Ishikawa (cell line): ENCODE measurements at regions not wholly inside any gene's neighbourhood (a gene's known extent, or its start where the extent isn't known, plus 50 kb on each side); places are given as distances from the start of the nearest gene placed in this dataset.

Source experiments
- CEBPB ChIP-seq: IDR thresholded peaks from 2 replicates; pipeline ENCODE4 v1.6.1; 2012
- CREB1 ChIP-seq: IDR thresholded peaks from 2 replicates; pipeline ENCODE4 v1.6.1; 2012; ENCODE audit warnings: low read depth
- EGR1 ChIP-seq: IDR thresholded peaks from 2 replicates; pipeline ENCODE4 v1.6.1; 2012
- EP300 ChIP-seq: IDR thresholded peaks from 2 replicates; pipeline ENCODE4 v1.6.1; 2012; ENCODE audit warnings: borderline replicate concordance
- FOXM1 ChIP-seq: IDR thresholded peaks from 2 replicates; pipeline ENCODE4 v1.6.1; 2012; ENCODE audit warnings: low read depth, borderline replicate concordance
- NFIC ChIP-seq: IDR thresholded peaks from 2 replicates; pipeline ENCODE4 v1.6.1; 2012
- RAD21 ChIP-seq: IDR thresholded peaks from 2 replicates; pipeline ENCODE4 v1.6.1; 2012; ENCODE audit warnings: low read depth
- TAF1 ChIP-seq: IDR thresholded peaks from 2 replicates; pipeline ENCODE4 v1.6.1; 2012; ENCODE audit warnings: low read depth, mild to moderate bottlenecking
- TCF12 ChIP-seq: IDR thresholded peaks from 2 replicates; pipeline ENCODE4 v1.6.1; 2012; ENCODE audit warnings: low read depth
- TEAD4 ChIP-seq: IDR thresholded peaks from 2 replicates; pipeline ENCODE4 v1.6.1; 2012
- USF1 ChIP-seq: IDR thresholded peaks from 2 replicates; pipeline ENCODE4 v1.6.1; 2012
- YY1 ChIP-seq: IDR thresholded peaks from 2 replicates; pipeline ENCODE4 v1.6.1; 2012; ENCODE audit warnings: low read depth
- ZBTB7A ChIP-seq: IDR thresholded peaks from 2 replicates; pipeline ENCODE4 v1.6.1; 2012; ENCODE audit warnings: low read depth
- TF ChIP-seq, protein P1 (sequence below): IDR thresholded peaks from 2 replicates; pipeline ENCODE4 v1.6.1; 2012
- TF ChIP-seq, protein P2 (sequence below): IDR thresholded peaks from 2 replicates; pipeline ENCODE4 v1.6.1; 2012; ENCODE audit warnings: low read depth, mild to moderate bottlenecking

- TF ChIP-seq EP300, result no peak
- no peak for TF ChIP-seq NFIC
- TF ChIP-seq, protein P1, sequence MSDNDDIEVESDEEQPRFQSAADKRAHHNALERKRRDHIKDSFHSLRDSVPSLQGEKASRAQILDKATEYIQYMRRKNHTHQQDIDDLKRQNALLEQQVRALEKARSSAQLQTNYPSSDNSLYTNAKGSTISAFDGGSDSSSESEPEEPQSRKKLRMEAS, result no peak
- no peak for TF ChIP-seq TEAD4
- TF ChIP-seq CEBPB, result no peak
- no peak for TF ChIP-seq TAF1
- TF ChIP-seq RAD21, result no peak
- TF ChIP-seq CREB1, result no peak
- TF ChIP-seq ZBTB7A, result no peak
- no peak for TF ChIP-seq EGR1
- TF ChIP-seq YY1, result no peak
- no peak for TF ChIP-seq FOXM1
- TF ChIP-seq TCF12, result no peak
- TF ChIP-seq USF1, result no peak
These were observed 73.7 kb upstream of the PRR5 start for GRCh38 chr22:44628273-44628672.

- TF ChIP-seq FOXM1, result no peak
- TF ChIP-seq, protein P1, result no peak
- TF ChIP-seq ZBTB7A, result no peak
- no peak for TF ChIP-seq EGR1
- no peak for TF ChIP-seq TEAD4
- TF ChIP-seq RAD21, result no peak
- TF ChIP-seq NFIC, result no peak
- no peak for TF ChIP-seq USF1
- no peak for TF ChIP-seq TAF1
- TF ChIP-seq CEBPB, result no peak
- no peak for TF ChIP-seq YY1
- TF ChIP-seq, protein P2, sequence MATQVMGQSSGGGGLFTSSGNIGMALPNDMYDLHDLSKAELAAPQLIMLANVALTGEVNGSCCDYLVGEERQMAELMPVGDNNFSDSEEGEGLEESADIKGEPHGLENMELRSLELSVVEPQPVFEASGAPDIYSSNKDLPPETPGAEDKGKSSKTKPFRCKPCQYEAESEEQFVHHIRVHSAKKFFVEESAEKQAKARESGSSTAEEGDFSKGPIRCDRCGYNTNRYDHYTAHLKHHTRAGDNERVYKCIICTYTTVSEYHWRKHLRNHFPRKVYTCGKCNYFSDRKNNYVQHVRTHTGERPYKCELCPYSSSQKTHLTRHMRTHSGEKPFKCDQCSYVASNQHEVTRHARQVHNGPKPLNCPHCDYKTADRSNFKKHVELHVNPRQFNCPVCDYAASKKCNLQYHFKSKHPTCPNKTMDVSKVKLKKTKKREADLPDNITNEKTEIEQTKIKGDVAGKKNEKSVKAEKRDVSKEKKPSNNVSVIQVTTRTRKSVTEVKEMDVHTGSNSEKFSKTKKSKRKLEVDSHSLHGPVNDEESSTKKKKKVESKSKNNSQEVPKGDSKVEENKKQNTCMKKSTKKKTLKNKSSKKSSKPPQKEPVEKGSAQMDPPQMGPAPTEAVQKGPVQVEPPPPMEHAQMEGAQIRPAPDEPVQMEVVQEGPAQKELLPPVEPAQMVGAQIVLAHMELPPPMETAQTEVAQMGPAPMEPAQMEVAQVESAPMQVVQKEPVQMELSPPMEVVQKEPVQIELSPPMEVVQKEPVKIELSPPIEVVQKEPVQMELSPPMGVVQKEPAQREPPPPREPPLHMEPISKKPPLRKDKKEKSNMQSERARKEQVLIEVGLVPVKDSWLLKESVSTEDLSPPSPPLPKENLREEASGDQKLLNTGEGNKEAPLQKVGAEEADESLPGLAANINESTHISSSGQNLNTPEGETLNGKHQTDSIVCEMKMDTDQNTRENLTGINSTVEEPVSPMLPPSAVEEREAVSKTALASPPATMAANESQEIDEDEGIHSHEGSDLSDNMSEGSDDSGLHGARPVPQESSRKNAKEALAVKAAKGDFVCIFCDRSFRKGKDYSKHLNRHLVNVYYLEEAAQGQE, result no peak
- TF ChIP-seq CREB1, result no peak
- no peak for TF ChIP-seq EP300
- no peak for TF ChIP-seq TCF12
These were observed 74.4 kb upstream of the PRR5 start for GRCh38 chr22:44627521-44628139.

DNA sequence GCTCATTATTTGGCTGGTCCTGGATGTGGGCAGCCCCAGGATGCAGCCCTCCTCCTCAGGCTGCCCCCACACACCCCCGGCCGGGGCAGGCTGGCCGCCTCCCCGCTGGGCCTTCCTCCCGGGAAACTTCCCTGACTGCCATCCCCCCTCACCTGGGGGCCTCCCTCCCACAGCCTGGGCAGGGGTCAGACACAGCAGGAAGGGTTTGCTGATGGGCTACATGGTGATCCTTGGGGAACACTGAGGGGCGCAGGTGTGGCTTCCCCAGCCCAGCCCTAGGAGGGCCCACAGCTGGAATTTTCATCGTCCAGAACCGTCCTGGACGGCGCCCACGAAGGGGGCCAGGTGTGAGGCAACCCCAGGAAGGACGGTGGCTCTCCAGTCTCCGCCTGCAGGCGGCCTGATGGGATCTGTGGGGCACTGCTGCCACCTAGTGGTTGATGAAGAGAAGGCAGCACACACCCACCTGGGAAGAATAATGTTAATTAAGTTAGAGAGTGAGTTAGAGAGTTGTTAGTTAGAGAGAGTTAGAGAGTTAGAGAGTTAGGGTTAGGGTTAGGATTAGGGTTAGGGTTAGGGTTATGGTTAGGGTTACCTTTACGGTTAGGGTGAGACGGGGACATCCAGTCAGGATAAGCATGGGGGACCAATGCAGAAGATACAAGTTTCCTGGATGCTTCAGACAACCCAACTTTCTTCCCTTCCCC, 75.9 kb upstream of the PRR5 start:
- TF ChIP-seq, protein P2, result no peak
- TF ChIP-seq FOXM1 (no peak), RAD21 (peak; percentile 98), TCF12 (no peak)

DNA sequence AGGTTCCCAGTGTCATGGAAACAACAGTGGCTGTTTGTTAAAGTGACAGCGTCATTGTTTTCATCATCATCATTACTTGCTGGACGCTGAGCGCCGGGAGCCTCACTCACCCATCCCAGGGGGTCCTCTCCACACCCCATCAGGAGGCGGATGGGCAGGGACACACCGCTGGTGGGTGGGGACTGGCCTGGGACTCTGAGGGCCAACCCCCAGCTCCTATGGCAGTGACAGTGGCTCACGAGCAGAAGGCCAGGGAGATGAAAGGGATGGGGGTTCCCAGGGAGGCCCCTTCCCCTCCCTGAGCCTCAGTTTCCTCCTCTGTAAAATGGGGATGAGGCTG, 76.6 kb upstream of the PRR5 start:
- TF ChIP-seq YY1 (no peak), EGR1 (no peak), CEBPB (no peak), TCF12 (no peak), USF1 (no peak)
- TF ChIP-seq, protein P2, result no peak
- TF ChIP-seq, protein P1, result no peak
